HepG2 (cell line): ENCODE measurements at regions not wholly inside any gene's neighbourhood (a gene's known extent, or its start where the extent isn't known, plus 50 kb on each side); places are given as distances from the start of the nearest gene placed in this dataset.

Experiments
- ATAC-seq: fragments of 200-7000 bp; cut with Tn5 transposase; 3 replicates; pipeline ENCODE4 v1.9.1; 2020; ENCODE audit warnings: mild to moderate bottlenecking, moderate library complexity
- BruUV-seq: library from RNA; stranded (reverse); fragments of 400-500 nt; replicated peaks from 2 replicates; lab custom pipeline; 2021; lab: Mats Ljungman, UMichigan
- CTCF ChIA-PET: fragments of 300-600 bp; formaldehyde crosslinking; extraction: SDS; loops from one replicate; lab custom pipeline; 2021; ENCODE audit warnings: low total read pairs, inconsistent platforms, low intra/inter-chr PET ratio; lab: Yijun Ruan, JAX
- POLR2A ChIA-PET: fragments of 350-600 bp; sonication (Branson Sonifier 250); formaldehyde crosslinking; loops from one replicate; lab custom pipeline; 2020; ENCODE audit warnings: antibody characterized with exemption, inconsistent platforms; lab: Yijun Ruan, JAX
- DNase-seq: peaks from one replicate; pipeline ENCODE4 v3.0.0-alpha.2; 2015; ENCODE audit warnings: low spot score
- FAIRE-seq: peaks from 3 replicates; lab custom pipeline; 2011; peaks lifted over from hg19 to GRCh38; lab: Jason Lieb, UNC
- H2AFZ ChIP-seq: one replicate; pipeline ENCODE4 v1.6.1; 2011; ENCODE audit warnings: low read length, inconsistent platforms
- H3K27ac ChIP-seq: fragments of 300-600 bp; 3 replicates; pipeline ENCODE4 v1.8.0; 2011; ENCODE audit warnings: mixed run types, mild to moderate bottlenecking, mixed read lengths, low read length, inconsistent platforms; ENCODE audit not compliant: insufficient read depth; ENCODE audit errors: extremely low read length
- H3K27me3 ChIP-seq, 2 experiments: fragments of 200-600 bp in 1 of 2; 2 replicates in 1 of 2; 3 replicates in 1 of 2; pipeline versions ENCODE4 v1.6.0 to v1.8.0; 2011; ENCODE audit warnings: low read length in 2 of 2, mild to moderate bottlenecking in 2 of 2, moderate library complexity in 2 of 2, inconsistent platforms in 1 of 2; ENCODE audit not compliant: insufficient read depth in 2 of 2, control insufficient read depth in 1 of 2
- H3K36me3 ChIP-seq, 2 experiments: fragments of 200-600 bp in 1 of 2; replicated peaks in 1 of 2; 2 replicates in 1 of 2; 3 replicates in 1 of 2; pipeline versions ENCODE4 v1.5.1 to v1.8.0; 2011; ENCODE audit warnings: low read length in 2 of 2, inconsistent platforms in 1 of 2; ENCODE audit not compliant: insufficient read depth in 2 of 2, control insufficient read depth in 1 of 2
- H3K4me1 ChIP-seq: 2 replicates; pipeline ENCODE4 v1.5.1; 2012; ENCODE audit warnings: low read length, inconsistent platforms; ENCODE audit not compliant: insufficient read depth
- H3K4me2 ChIP-seq: 2 replicates; pipeline ENCODE4 v1.6.0; 2011; ENCODE audit warnings: low read depth, low read length, inconsistent platforms
- H3K4me3 ChIP-seq, 3 experiments: fragments of 200-600 bp in 1 of 3; sonication (generic), shearing (Covaris generic) in 1 of 3; replicated peaks in 1 of 3; 2 replicates each; pipeline ENCODE4 v1.5.1; 2011 to 2016; ENCODE audit warnings: low read length in 3 of 3, inconsistent platforms in 2 of 3, low read depth in 2 of 3, mild to moderate bottlenecking in 2 of 3, control low read depth in 1 of 3, mixed read lengths in 1 of 3; ENCODE audit not compliant: insufficient read depth in 1 of 3
- H3K79me2 ChIP-seq: one replicate; pipeline ENCODE4 v1.6.1; 2011; ENCODE audit warnings: low read length, inconsistent platforms; ENCODE audit not compliant: insufficient read depth
- H3K9ac ChIP-seq: 2 replicates; pipeline ENCODE4 v1.6.0; 2011; ENCODE audit warnings: mild to moderate bottlenecking, low read depth, low read length, inconsistent platforms; ENCODE audit not compliant: insufficient read depth
- H3K9me3 ChIP-seq: 2 replicates; pipeline ENCODE4 v1.5.1; 2012; ENCODE audit warnings: mild to moderate bottlenecking, low read length
- H4K20me1 ChIP-seq: 2 replicates; pipeline ENCODE4 v1.6.0; 2011; ENCODE audit warnings: inconsistent platforms, mild to moderate bottlenecking, low read length, moderate library complexity; ENCODE audit not compliant: insufficient read depth
- GFI1 ChIP-seq: sonication (generic); formaldehyde crosslinking; IDR thresholded peaks from 2 replicates; pipeline ENCODE4 v1.5.0; 2020; ENCODE audit warnings: missing genetic modification reagents, mild to moderate bottlenecking, borderline replicate concordance
- MAFF ChIP-seq: IDR thresholded peaks from 2 replicates; pipeline ENCODE4 v1.6.1; 2011; ENCODE audit warnings: low read depth, low read length, improper control_type of control experiment
- MAFK ChIP-seq, 2 experiments: IDR thresholded peaks in 1 of 2; conservative IDR thresholded peaks in 1 of 2; 2 replicates each; pipeline ENCODE4 v1.6.1; 2011; ENCODE audit warnings: improper control_type of control experiment in 2 of 2, low read length in 2 of 2
- MED8 ChIP-seq: sonication (generic); formaldehyde crosslinking; IDR thresholded peaks from 2 replicates; pipeline ENCODE4 v1.8.1; 2023; ENCODE audit warnings: mild to moderate bottlenecking, missing genetic modification reagents; ENCODE audit not compliant: insufficient replicate concordance
- RFX1 ChIP-seq: fragments of 450-650 bp; IDR thresholded peaks from 2 replicates; pipeline ENCODE4 v1.6.1; 2017
- SOX6 ChIP-seq, 2 experiments: fragments of 450-650 bp in 1 of 2; sonication (generic) in 1 of 2; formaldehyde crosslinking in 1 of 2; IDR thresholded peaks; 2 replicates each; pipeline versions ENCODE4 v1.4.0 to v1.6.1; 2017 to 2020; ENCODE audit warnings: antibody characterized with exemption in 1 of 2, mild to moderate bottlenecking in 1 of 2, missing genetic modification reagents in 1 of 2
- TMF1 ChIP-seq: sonication (generic); formaldehyde crosslinking; IDR thresholded peaks from 2 replicates; pipeline ENCODE4 v1.8.1; 2022; ENCODE audit warnings: low read depth, missing genetic modification reagents
- WIZ ChIP-seq: sonication (generic); formaldehyde crosslinking; IDR thresholded peaks from 2 replicates; pipeline ENCODE4 v1.5.1; 2020; ENCODE audit warnings: mild to moderate bottlenecking, missing genetic modification reagents
- ZSCAN21 ChIP-seq: sonication (generic); formaldehyde crosslinking; IDR thresholded peaks from 2 replicates; pipeline ENCODE4 v1.8.0; 2022; ENCODE audit warnings: mild to moderate bottlenecking, missing genetic modification reagents, moderate library complexity, borderline replicate concordance
- WGBS: methylation state at CpG from one replicate; pipeline ENCODE4 v1.1.6; 2017; ENCODE audit warnings: low lambda C conversion rate; 5-methylcytosine and 5-hydroxymethylcytosine counted together
- in situ Hi-C: cut with HindIII; loops from 2 replicates; pipeline ENCODE4 v1.10.0; 2017; ENCODE audit warnings: low pct_unique_long_range_greater_than_20kb; ENCODE audit not compliant: extremely low pct_ligation_motif_present
- intact Hi-C: fragments of 100-400 bp; cut with micrococcal nuclease; formaldehyde crosslinking; loops from one replicate; pipeline ENCODE4 v1.10.0; 2022; ENCODE audit not compliant: unreplicated experiment
- TF ChIP-seq, protein P1 (sequence below): sonication (generic); formaldehyde crosslinking; IDR thresholded peaks from 2 replicates; pipeline ENCODE4 v1.8.1; 2023; ENCODE audit warnings: mild to moderate bottlenecking, moderate library complexity, missing genetic modification reagents
- TF ChIP-seq, protein P2 (sequence below): sonication (generic); formaldehyde crosslinking; IDR thresholded peaks from 2 replicates; pipeline ENCODE4 v1.4.0; 2020; ENCODE audit warnings: missing genetic modification reagents

DNA sequence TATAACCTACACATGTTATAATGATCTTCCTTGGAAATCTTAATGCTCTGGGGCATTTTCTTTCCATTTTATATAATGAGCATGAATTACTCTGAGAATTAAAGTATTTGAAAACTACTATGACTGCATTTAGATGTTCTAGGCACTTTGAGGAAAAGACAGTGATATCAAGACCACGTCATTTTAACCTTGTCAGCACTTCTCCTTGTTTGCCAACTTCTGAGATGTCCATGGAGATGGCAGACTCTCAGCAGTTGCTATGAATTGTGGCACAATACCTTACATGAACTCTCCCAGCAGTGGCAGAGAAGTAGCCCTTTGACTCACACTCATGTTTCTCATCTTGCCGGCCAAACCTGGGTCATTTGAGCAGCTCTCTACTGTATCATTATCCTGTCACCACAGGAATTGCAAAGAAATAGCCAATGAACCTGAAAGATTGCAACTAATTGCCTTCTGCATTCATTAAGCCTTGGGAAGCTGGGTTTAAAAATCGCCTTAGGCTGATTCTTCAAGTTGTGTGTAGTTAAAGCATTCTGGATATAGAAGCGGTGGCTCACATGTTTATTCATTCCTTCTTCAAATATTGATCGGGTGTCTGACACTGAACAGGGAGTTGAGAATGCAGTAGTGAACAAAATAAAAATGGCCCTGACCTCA, 272.2 kb upstream of the CFAP20DC start:
- CTCF ChIA-PET = no interaction called here
- Histone ChIP-seq H4K20me1 (no peaks in the 10 kb centered on the region), H3K9ac (no peak overlapping the region), H3K4me1 (peaks cover 9% of the 10 kb centered on the region), H2AFZ (no peak overlapping the region)
- TF ChIP-seq WIZ (CRISPR knock-in tag) (no peak), ZSCAN21 (no peak), TMF1 (CRISPR knock-in tag) (no peak), RFX1 (no peak), MED8 (CRISPR knock-in tag) (no peak), MAFK (conservative IDR thresholded peaks at IDR 0.05 in 1 of 2, IDR thresholded peaks at IDR 0.05 in 1 of 2; ENCODE audit: low read length in 2 of 2) (peak; percentile 73 to 85), MAFF (peak; percentile 79)
- TF ChIP-seq, all 625 proteins: peak for 2
- 41% methylated on average over 5 of the region's 5 CpGs for WGBS
- Histone ChIP-seq H3K27me3 (no peaks in the 10 kb centered on the region), H3K36me3 (no peaks in the 10 kb centered on the region), H3K27ac (no peak overlapping the region), H3K79me2 (no peaks in the 10 kb centered on the region), H3K4me3 (no peak overlapping the region), H3K4me2 (no peak overlapping the region), H3K9me3 (no peaks in the 10 kb centered on the region)
- POLR2A ChIA-PET = no interaction called here
- no peak for DNase-seq
- no peak for FAIRE-seq
- in situ Hi-C loops = no loop called here
- ATAC-seq = no peak
- BruUV-seq = no TSS peak
- intact Hi-C loops = no loop called here

DNA sequence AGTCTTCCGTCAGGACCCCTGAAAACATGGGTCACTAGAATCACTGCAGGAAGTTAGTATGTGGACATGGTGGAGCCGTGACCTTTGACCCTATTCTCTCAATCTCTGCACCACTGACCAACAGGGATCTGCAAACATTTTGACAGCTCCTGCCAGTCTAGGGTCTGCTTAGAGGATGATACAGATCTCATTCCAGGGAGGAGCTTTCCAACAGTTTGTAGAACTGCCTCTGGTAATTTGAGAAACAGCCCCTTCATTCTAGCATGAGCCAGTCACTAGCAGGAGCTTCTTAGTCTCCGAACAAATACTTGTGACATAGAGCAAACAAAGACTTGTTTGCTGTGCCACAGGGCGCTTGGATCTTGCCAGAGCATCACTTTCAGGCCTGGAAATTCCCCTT, 270.3 kb upstream of the CFAP20DC start:
- CTCF ChIA-PET = no interaction called here
- in situ Hi-C loops = no loop called here
- POLR2A ChIA-PET = no interaction called here
- no peaks in the 10 kb centered on the region for H3K9me3 ChIP-seq
- no peak overlapping the region for H2AFZ ChIP-seq
- WGBS = 8% methylated on average over 3 of the region's 4 CpGs
- DNase-seq = peak; percentile 66
- no peak overlapping the region for H3K4me3 ChIP-seq
- peak; percentile 78 for ATAC-seq
- H3K9ac ChIP-seq = no peak overlapping the region
- BruUV-seq = no TSS peak
- no peak overlapping the region for H3K27ac ChIP-seq
- FAIRE-seq = peak; percentile 77
- no peak overlapping the region for H3K4me2 ChIP-seq
- intact Hi-C loops = no loop called here
- no peaks in the 10 kb centered on the region for H3K27me3 ChIP-seq
- peaks cover 9% of the 10 kb centered on the region for H3K4me1 ChIP-seq
- no peaks in the 10 kb centered on the region for H4K20me1 ChIP-seq
- no peaks in the 10 kb centered on the region for H3K79me2 ChIP-seq
- H3K36me3 ChIP-seq = no peaks in the 10 kb centered on the region
- TF ChIP-seq SOX6 (IDR thresholded peaks at IDR 0.05) = no peak
- no peak for TF ChIP-seq SOX6 (CRISPR knock-in tag; IDR thresholded peaks at IDR 0.05)
- peak; percentile 92 for TF ChIP-seq GFI1 (CRISPR knock-in tag)
- TF ChIP-seq, protein P1, sequence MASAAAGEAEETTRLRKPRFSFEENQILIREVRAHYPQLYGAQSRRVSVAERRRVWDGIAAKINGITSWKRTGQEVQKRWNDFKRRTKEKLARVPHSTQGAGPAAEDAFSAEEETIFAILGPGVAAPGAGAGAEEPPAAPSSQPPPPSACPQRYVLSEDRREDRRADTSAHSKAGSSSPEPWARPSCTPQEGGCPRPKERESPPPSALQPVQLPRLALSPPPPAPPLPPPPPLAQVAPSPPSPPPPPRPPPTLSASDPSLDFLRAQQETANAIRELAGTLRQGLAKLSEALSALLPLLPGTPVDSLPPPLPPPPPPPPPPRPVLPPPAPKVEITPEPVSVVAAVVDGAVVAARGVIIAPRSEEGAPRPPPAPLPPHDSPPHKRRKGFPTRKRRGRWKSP (CRISPR knock-in tag) = no peak
- TF ChIP-seq, protein P2, sequence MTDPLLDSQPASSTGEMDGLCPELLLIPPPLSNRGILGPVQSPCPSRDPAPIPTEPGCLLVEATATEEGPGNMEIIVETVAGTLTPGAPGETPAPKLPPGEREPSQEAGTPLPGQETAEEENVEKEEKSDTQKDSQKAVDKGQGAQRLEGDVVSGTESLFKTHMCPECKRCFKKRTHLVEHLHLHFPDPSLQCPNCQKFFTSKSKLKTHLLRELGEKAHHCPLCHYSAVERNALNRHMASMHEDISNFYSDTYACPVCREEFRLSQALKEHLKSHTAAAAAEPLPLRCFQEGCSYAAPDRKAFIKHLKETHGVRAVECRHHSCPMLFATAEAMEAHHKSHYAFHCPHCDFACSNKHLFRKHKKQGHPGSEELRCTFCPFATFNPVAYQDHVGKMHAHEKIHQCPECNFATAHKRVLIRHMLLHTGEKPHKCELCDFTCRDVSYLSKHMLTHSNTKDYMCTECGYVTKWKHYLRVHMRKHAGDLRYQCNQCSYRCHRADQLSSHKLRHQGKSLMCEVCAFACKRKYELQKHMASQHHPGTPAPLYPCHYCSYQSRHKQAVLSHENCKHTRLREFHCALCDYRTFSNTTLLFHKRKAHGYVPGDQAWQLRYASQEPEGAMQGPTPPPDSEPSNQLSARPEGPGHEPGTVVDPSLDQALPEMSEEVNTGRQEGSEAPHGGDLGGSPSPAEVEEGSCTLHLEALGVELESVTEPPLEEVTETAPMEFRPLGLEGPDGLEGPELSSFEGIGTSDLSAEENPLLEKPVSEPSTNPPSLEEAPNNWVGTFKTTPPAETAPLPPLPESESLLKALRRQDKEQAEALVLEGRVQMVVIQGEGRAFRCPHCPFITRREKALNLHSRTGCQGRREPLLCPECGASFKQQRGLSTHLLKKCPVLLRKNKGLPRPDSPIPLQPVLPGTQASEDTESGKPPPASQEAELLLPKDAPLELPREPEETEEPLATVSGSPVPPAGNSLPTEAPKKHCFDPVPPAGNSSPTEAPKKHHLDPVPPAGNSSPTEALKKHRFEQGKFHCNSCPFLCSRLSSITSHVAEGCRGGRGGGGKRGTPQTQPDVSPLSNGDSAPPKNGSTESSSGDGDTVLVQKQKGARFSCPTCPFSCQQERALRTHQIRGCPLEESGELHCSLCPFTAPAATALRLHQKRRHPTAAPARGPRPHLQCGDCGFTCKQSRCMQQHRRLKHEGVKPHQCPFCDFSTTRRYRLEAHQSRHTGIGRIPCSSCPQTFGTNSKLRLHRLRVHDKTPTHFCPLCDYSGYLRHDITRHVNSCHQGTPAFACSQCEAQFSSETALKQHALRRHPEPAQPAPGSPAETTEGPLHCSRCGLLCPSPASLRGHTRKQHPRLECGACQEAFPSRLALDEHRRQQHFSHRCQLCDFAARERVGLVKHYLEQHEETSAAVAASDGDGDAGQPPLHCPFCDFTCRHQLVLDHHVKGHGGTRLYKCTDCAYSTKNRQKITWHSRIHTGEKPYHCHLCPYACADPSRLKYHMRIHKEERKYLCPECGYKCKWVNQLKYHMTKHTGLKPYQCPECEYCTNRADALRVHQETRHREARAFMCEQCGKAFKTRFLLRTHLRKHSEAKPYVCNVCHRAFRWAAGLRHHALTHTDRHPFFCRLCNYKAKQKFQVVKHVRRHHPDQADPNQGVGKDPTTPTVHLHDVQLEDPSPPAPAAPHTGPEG (CRISPR knock-in tag) = no peak
